IMR-90 (cell line): ENCODE measurements at regions not wholly inside any gene's neighbourhood (a gene's known extent, or its start where the extent isn't known, plus 50 kb on each side); places are given as distances from the start of the nearest gene placed in this dataset.

Experiments
- ATAC-seq: fragments of 200-7000 bp; cut with Tn5 transposase; 2 replicates; pipeline ENCODE4 v1.9.1; 2020; ENCODE audit warnings: low read depth, mild to moderate bottlenecking, moderate library complexity
- BruUV-seq: library from RNA; stranded (reverse); fragments of 400-500 nt; replicated peaks from 2 replicates; lab custom pipeline; 2021; lab: Mats Ljungman, UMichigan
- CTCF ChIA-PET: fragments of 300-600 bp; formaldehyde crosslinking; extraction: SDS; loops from one replicate; lab custom pipeline; 2021; ENCODE audit warnings: antibody characterized with exemption; lab: Yijun Ruan, JAX
- POLR2A ChIA-PET: fragments of 300-600 bp; sonication (Branson Sonifier 250); formaldehyde crosslinking; loops from one replicate; lab custom pipeline; 2022; ENCODE audit warnings: antibody characterized with exemption; ENCODE audit not compliant: unreplicated experiment; lab: Charles Lee
- DNase-seq: peaks from one replicate; pipeline ENCODE4 v3.0.0; 2013
- H2AFZ ChIP-seq: replicated peaks from 2 replicates; pipeline ENCODE3; 2013; ENCODE audit warnings: low read length, mild to moderate bottlenecking; ENCODE audit not compliant: poor library complexity
- H2AK5ac ChIP-seq: 2 replicates; pipeline ENCODE4 v1.6.1; 2013; ENCODE audit warnings: low read depth, low read length, inconsistent platforms
- H2AK9ac ChIP-seq: replicated peaks from 2 replicates; pipeline ENCODE3; 2013; ENCODE audit warnings: mild to moderate bottlenecking, low read depth, low read length, moderate library complexity; ENCODE audit not compliant: poor library complexity
- H2BK120ac ChIP-seq: 2 replicates; pipeline ENCODE4 v1.6.1; 2013; ENCODE audit warnings: low read depth, low read length, inconsistent platforms
- H2BK15ac ChIP-seq: 3 replicates; pipeline ENCODE4 v1.6.1; 2013; ENCODE audit warnings: low read depth, low read length, inconsistent platforms
- H2BK20ac ChIP-seq: 2 replicates; pipeline ENCODE4 v1.6.1; 2013; ENCODE audit warnings: low read depth, mild to moderate bottlenecking, inconsistent platforms, low read length, moderate library complexity
- H2BK5ac ChIP-seq: 2 replicates; pipeline ENCODE4 v1.6.1; 2013; ENCODE audit warnings: mild to moderate bottlenecking, low read depth, low read length, inconsistent platforms; ENCODE audit not compliant: poor library complexity, severe bottlenecking
- H3K14ac ChIP-seq: replicated peaks from 2 replicates; pipeline ENCODE4 v1.6.1; 2013; ENCODE audit warnings: low read depth, low read length, inconsistent platforms
- H3K18ac ChIP-seq: 2 replicates; pipeline ENCODE4 v1.6.1; 2013; ENCODE audit warnings: low read depth, low read length, control low read depth
- H3K23ac ChIP-seq: 2 replicates; pipeline ENCODE4 v1.6.1; 2013; ENCODE audit warnings: low read depth, low read length, inconsistent platforms
- H3K27ac ChIP-seq: 2 replicates; pipeline ENCODE4 v1.5.1; 2013; ENCODE audit warnings: mild to moderate bottlenecking, control low read depth, low read length; ENCODE audit not compliant: insufficient read depth
- H3K27me3 ChIP-seq: 2 replicates; pipeline ENCODE4 v1.6.1; 2013; ENCODE audit warnings: low read length; ENCODE audit not compliant: control insufficient read depth, insufficient read depth
- H3K36me3 ChIP-seq: 2 replicates; pipeline ENCODE4 v1.6.1; 2013; ENCODE audit warnings: low read length, mixed read lengths; ENCODE audit not compliant: control insufficient read depth, insufficient read depth
- H3K4ac ChIP-seq: 2 replicates; pipeline ENCODE4 v1.6.1; 2013; ENCODE audit warnings: low read depth, low read length, inconsistent platforms
- H3K4me1 ChIP-seq: 2 replicates; pipeline ENCODE4 v1.6.1; 2013; ENCODE audit warnings: low read length, mixed read lengths; ENCODE audit not compliant: control insufficient read depth, insufficient read depth
- H3K4me2 ChIP-seq: 2 replicates; pipeline ENCODE4 v1.6.1; 2013; ENCODE audit warnings: low read depth, mild to moderate bottlenecking, control low read depth, low read length, moderate library complexity
- H3K4me3 ChIP-seq: 2 replicates; pipeline ENCODE4 v1.5.1; 2013; ENCODE audit warnings: low read depth, mild to moderate bottlenecking, control low read depth, low read length, moderate library complexity; ENCODE audit not compliant: insufficient read depth
- H3K56ac ChIP-seq: 2 replicates; pipeline ENCODE4 v1.6.1; 2013; ENCODE audit warnings: low read length, inconsistent platforms; ENCODE audit not compliant: insufficient read depth; ENCODE audit errors: extremely low read depth
- H3K79me1 ChIP-seq, 2 experiments: 2 replicates each; pipeline ENCODE4 v1.6.1; 2013; ENCODE audit warnings: low read length in 2 of 2, inconsistent platforms in 1 of 2, low read depth in 1 of 2
- H3K9ac ChIP-seq: 2 replicates; pipeline ENCODE4 v1.6.1; 2013; ENCODE audit warnings: low read depth, low read length, control low read depth
- H3K9me1 ChIP-seq: 2 replicates; pipeline ENCODE4 v1.6.1; 2013; ENCODE audit warnings: low read length, inconsistent platforms; ENCODE audit not compliant: insufficient read depth
- H3K9me3 ChIP-seq: 2 replicates; pipeline ENCODE4 v1.6.1; 2013; ENCODE audit warnings: low read length; ENCODE audit not compliant: control insufficient read depth, insufficient read depth
- H4K20me1 ChIP-seq: 2 replicates; pipeline ENCODE4 v1.6.1; 2013; ENCODE audit warnings: low read length, inconsistent platforms; ENCODE audit not compliant: insufficient read depth
- H4K5ac ChIP-seq: 2 replicates; pipeline ENCODE4 v1.6.1; 2013; ENCODE audit warnings: mild to moderate bottlenecking, low read depth, low read length, control low read depth
- H4K8ac ChIP-seq, 2 experiments: 2 replicates each; pipeline ENCODE4 v1.6.1; 2013; ENCODE audit warnings: low read depth in 2 of 2, low read length in 2 of 2, control low read depth in 1 of 2, inconsistent platforms in 1 of 2
- H4K91ac ChIP-seq: 2 replicates; pipeline ENCODE4 v1.6.1; 2013; ENCODE audit warnings: low read depth, low read length, inconsistent platforms; ENCODE audit not compliant: insufficient read depth
- BHLHE40 ChIP-seq: fragments of 150-350 bp; IDR thresholded peaks from 2 replicates; pipeline ENCODE4 v1.6.1; 2016; ENCODE audit warnings: mild to moderate bottlenecking, low read depth, low read length
- CEBPB ChIP-seq: IDR thresholded peaks from 2 replicates; pipeline ENCODE4 v1.6.1; 2012; ENCODE audit warnings: low read depth, low read length, improper control_type of control experiment
- CHD1 ChIP-seq: IDR thresholded peaks from 2 replicates; pipeline ENCODE4 v1.6.1; 2012; ENCODE audit warnings: low read depth, low read length, improper control_type of control experiment
- FOS ChIP-seq: fragments of 150-350 bp; IDR thresholded peaks from 2 replicates; pipeline ENCODE4 v1.6.1; 2016; ENCODE audit warnings: low read depth, low read length
- MAFK ChIP-seq: IDR thresholded peaks from 2 replicates; pipeline ENCODE4 v1.6.1; 2012; ENCODE audit warnings: low read depth, low read length, improper control_type of control experiment
- MAZ ChIP-seq: IDR thresholded peaks from 2 replicates; pipeline ENCODE4 v1.6.1; 2012; ENCODE audit warnings: low read depth, mild to moderate bottlenecking, low read length, improper control_type of control experiment, moderate library complexity, borderline replicate concordance
- MXI1 ChIP-seq: IDR thresholded peaks from 2 replicates; pipeline ENCODE4 v1.6.1; 2012; ENCODE audit warnings: low read depth, mild to moderate bottlenecking, low read length, moderate library complexity, borderline replicate concordance
- NFE2L2 ChIP-seq: fragments of 150-350 bp; IDR thresholded peaks from 2 replicates; pipeline ENCODE4 v1.6.1; 2016; ENCODE audit warnings: low read depth, mild to moderate bottlenecking, low read length
- POLR2A ChIP-seq: IDR thresholded peaks from 2 replicates; pipeline ENCODE4 v1.6.1; 2012; ENCODE audit warnings: mild to moderate bottlenecking, low read depth, low read length
- RAD21 ChIP-seq: IDR thresholded peaks from 2 replicates; pipeline ENCODE4 v1.6.1; 2012; ENCODE audit warnings: low read length, improper control_type of control experiment
- RCOR1 ChIP-seq: IDR thresholded peaks from 2 replicates; pipeline ENCODE4 v1.6.1; 2012; ENCODE audit warnings: mild to moderate bottlenecking, low read length, improper control_type of control experiment; ENCODE audit not compliant: insufficient replicate concordance
- RFX5 ChIP-seq: IDR thresholded peaks from 2 replicates; pipeline ENCODE4 v1.8.0; 2012; ENCODE audit warnings: low read depth, mild to moderate bottlenecking, low read length, moderate library complexity
- SMC3 ChIP-seq: fragments of 150-350 bp; IDR thresholded peaks from 2 replicates; pipeline ENCODE4 v1.6.1; 2016; ENCODE audit warnings: low read depth, mild to moderate bottlenecking, antibody characterized with exemption, low read length, moderate library complexity
- WGBS, 2 experiments: methylation state at CpG; one replicate each; pipeline versions ENCODE4 v1.1.5 to v1.1.7; 2013; ENCODE audit warnings: missing lambda C conversion rate in 2 of 2; ENCODE audit not compliant: insufficient read length in 1 of 2; ENCODE audit errors: extremely low coverage in 2 of 2; 5-methylcytosine and 5-hydroxymethylcytosine counted together
- dilution Hi-C: fragments of 300-500 bp; cut with HindIII; formaldehyde crosslinking; loops from one replicate; pipeline ENCODE4 v1.14.3; 2018; ENCODE audit warnings: low sequenced_read_pairs; ENCODE audit not compliant: unreplicated experiment
- in situ Hi-C: fragments of 300-500 bp; cut with MboI; formaldehyde crosslinking; loops from 3 replicates; pipeline ENCODE4 v1.14.3; 2019; ENCODE audit warnings: low sequenced_read_pairs, inconsistent platforms, mixed read lengths
- intact Hi-C: fragments of 100-400 bp; cut with micrococcal nuclease; formaldehyde crosslinking; loops from 2 replicates; pipeline ENCODE4 v1.10.0; 2022
- TF ChIP-seq, protein P1 (sequence below): fragments of 150-350 bp; IDR thresholded peaks from 2 replicates; pipeline ENCODE4 v1.6.1; 2017; ENCODE audit warnings: mild to moderate bottlenecking, antibody characterized with exemption, low read length, low read depth
- TF ChIP-seq, protein P2 (sequence below): fragments of 150-350 bp; IDR thresholded peaks from 2 replicates; pipeline ENCODE4 v1.6.1; 2016; ENCODE audit warnings: low read depth, mild to moderate bottlenecking, low read length, moderate library complexity, borderline replicate concordance
- TF ChIP-seq, protein P3 (sequence below): conservative IDR thresholded peaks from 2 replicates; pipeline ENCODE4 v1.5.1; 2012; ENCODE audit warnings: mild to moderate bottlenecking, low read depth, low read length, improper control_type of control experiment

DNA sequence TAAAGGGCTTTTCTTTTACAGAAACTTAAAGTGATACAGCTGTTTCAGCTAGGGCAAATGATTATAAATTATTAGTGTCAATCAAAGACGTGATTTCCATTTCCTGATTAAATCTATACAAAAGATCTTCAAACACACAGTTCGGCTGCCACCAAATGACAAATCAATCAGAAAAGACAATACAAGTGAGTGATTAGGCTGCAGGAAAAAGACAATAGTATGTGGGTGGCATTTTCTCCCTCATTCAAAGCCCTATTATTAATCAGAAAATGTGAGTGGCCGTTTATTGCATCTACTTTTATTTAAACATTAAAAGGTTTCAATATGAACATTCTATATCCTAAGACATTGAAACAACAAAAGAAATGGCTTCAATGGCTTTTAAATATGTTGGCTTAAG, 895.6 kb upstream of the ROBO1 start:
- H4K5ac ChIP-seq = no peak overlapping the region
- no peaks in the 10 kb centered on the region for H3K27me3 ChIP-seq
- H2AK5ac ChIP-seq = no peak overlapping the region
- no peak overlapping the region for H3K14ac ChIP-seq
- ATAC-seq (no peak), DNase-seq (no peak)
- no CpG with 5 or more reads among the region's 3 CpGs for WGBS, 2 experiments
- H3K23ac ChIP-seq = no peak overlapping the region
- H3K9ac ChIP-seq = no peak overlapping the region
- dilution Hi-C loops = no loop called here
- no peaks in the 10 kb centered on the region for H3K4me1 ChIP-seq
- H3K36me3 ChIP-seq = no peaks in the 10 kb centered on the region
- H4K91ac ChIP-seq = no peak overlapping the region
- H3K4me2 ChIP-seq = no peak overlapping the region
- in situ Hi-C loops = no loop called here
- H4K8ac ChIP-seq = no peak overlapping the region
- H3K9me1 ChIP-seq = no peaks in the 10 kb centered on the region
- no peaks in the 10 kb centered on the region for H4K20me1 ChIP-seq
- H3K9me3 ChIP-seq = no peaks in the 10 kb centered on the region; the same call in 1 of the 2 replicates
- H2AFZ ChIP-seq = no peak overlapping the region
- H3K56ac ChIP-seq = no peak overlapping the region
- H2BK15ac ChIP-seq = no peak overlapping the region
- ChIA-PET POLR2A (no interaction called here), CTCF (no interaction called here)
- TF ChIP-seq RCOR1 (no peak), RAD21 (no peak), FOS (no peak), MAFK (no peak), NFE2L2 (no peak), CEBPB (no peak), POLR2A (no peak), CHD1 (no peak), BHLHE40 (no peak), SMC3 (no peak), RFX5 (no peak), MAZ (no peak), MXI1 (no peak)
- TF ChIP-seq, protein P1, sequence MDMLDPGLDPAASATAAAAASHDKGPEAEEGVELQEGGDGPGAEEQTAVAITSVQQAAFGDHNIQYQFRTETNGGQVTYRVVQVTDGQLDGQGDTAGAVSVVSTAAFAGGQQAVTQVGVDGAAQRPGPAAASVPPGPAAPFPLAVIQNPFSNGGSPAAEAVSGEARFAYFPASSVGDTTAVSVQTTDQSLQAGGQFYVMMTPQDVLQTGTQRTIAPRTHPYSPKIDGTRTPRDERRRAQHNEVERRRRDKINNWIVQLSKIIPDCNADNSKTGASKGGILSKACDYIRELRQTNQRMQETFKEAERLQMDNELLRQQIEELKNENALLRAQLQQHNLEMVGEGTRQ = no peak
- TF ChIP-seq, protein P2, sequence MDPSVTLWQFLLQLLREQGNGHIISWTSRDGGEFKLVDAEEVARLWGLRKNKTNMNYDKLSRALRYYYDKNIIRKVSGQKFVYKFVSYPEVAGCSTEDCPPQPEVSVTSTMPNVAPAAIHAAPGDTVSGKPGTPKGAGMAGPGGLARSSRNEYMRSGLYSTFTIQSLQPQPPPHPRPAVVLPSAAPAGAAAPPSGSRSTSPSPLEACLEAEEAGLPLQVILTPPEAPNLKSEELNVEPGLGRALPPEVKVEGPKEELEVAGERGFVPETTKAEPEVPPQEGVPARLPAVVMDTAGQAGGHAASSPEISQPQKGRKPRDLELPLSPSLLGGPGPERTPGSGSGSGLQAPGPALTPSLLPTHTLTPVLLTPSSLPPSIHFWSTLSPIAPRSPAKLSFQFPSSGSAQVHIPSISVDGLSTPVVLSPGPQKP = no peak
- TF ChIP-seq, protein P3, sequence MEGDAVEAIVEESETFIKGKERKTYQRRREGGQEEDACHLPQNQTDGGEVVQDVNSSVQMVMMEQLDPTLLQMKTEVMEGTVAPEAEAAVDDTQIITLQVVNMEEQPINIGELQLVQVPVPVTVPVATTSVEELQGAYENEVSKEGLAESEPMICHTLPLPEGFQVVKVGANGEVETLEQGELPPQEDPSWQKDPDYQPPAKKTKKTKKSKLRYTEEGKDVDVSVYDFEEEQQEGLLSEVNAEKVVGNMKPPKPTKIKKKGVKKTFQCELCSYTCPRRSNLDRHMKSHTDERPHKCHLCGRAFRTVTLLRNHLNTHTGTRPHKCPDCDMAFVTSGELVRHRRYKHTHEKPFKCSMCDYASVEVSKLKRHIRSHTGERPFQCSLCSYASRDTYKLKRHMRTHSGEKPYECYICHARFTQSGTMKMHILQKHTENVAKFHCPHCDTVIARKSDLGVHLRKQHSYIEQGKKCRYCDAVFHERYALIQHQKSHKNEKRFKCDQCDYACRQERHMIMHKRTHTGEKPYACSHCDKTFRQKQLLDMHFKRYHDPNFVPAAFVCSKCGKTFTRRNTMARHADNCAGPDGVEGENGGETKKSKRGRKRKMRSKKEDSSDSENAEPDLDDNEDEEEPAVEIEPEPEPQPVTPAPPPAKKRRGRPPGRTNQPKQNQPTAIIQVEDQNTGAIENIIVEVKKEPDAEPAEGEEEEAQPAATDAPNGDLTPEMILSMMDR = no peak
- H2BK20ac ChIP-seq = no peak overlapping the region
- H3K27ac ChIP-seq = no peak overlapping the region
- no peaks in the 10 kb centered on the region for H3K79me1 ChIP-seq
- no peak overlapping the region for H2BK5ac ChIP-seq
- no TSS peak for BruUV-seq
- no peak overlapping the region for H3K18ac ChIP-seq
- H3K4me3 ChIP-seq = no peak overlapping the region
- intact Hi-C loops = no loop called here
- no peak overlapping the region for H2AK9ac ChIP-seq
- H3K4ac ChIP-seq = no peak overlapping the region
- H2BK120ac ChIP-seq = no peak overlapping the region
